Spleen (tissue), 11 donors: ENCODE measurements at regions not wholly inside any gene's neighbourhood (a gene's known extent, or its start where the extent isn't known, plus 50 kb on each side); places are given as distances from the start of the nearest gene placed in this dataset.

Experiments used
- DNase-seq: peaks from one replicate; pipeline ENCODE4 v3.0.0-alpha.2; 2020
- H3K27ac ChIP-seq, 8 donors: fragments of 200-600 bp; sonication (generic) in 7 of 8; 1 replicate in 4 of 8; 2 replicates in 4 of 8; pipeline versions ENCODE4 v1.5.0 to v1.8.0; 2016 to 2021; ENCODE audit warnings: inconsistent platforms in 4 of 8, mild to moderate bottlenecking in 4 of 8, moderate library complexity in 1 of 8
- H3K27me3 ChIP-seq, 7 donors: fragments of 200-600 bp; sonication (generic) in 6 of 7; replicated peaks in 1 of 7; 1 replicate in 4 of 7; 2 replicates in 3 of 7; pipeline versions ENCODE4 v1.5.0 to v1.8.0; 2016 to 2021; ENCODE audit warnings: inconsistent platforms in 3 of 7, mild to moderate bottlenecking in 1 of 7
- H3K36me3 ChIP-seq, 6 donors: fragments of 200-600 bp; sonication (generic) in 5 of 6; 1 replicate in 4 of 6; 2 replicates in 2 of 6; pipeline versions ENCODE4 v1.5.0 to v1.8.0; 2016 to 2021; ENCODE audit warnings: inconsistent platforms in 2 of 6
- H3K4me1 ChIP-seq, 6 donors: fragments of 200-600 bp; sonication (generic) in 5 of 6; 1 replicate in 3 of 6; 2 replicates in 3 of 6; pipeline versions ENCODE4 v1.5.0 to v1.8.0; 2016 to 2021; ENCODE audit warnings: inconsistent platforms in 3 of 6
- H3K4me3 ChIP-seq, 8 donors: fragments of 200-600 bp; sonication (generic) in 7 of 8; 1 replicate in 4 of 8; 2 replicates in 4 of 8; pipeline versions ENCODE4 v1.5.0 to v1.8.0; 2016 to 2021; ENCODE audit warnings: inconsistent platforms in 4 of 8, mild to moderate bottlenecking in 4 of 8, moderate library complexity in 2 of 8
- H3K9me3 ChIP-seq, 8 donors: fragments of 200-600 bp; sonication (generic) in 7 of 8; 1 replicate in 4 of 8; 2 replicates in 4 of 8; pipeline versions ENCODE4 v1.5.0 to v1.8.0; 2016 to 2021; ENCODE audit warnings: inconsistent platforms in 4 of 8
- POLR2A ChIP-seq, 3 donors: fragments of 450-650 bp; IDR thresholded peaks; one replicate each; pipeline ENCODE4 v1.5.1; 2017; ENCODE audit warnings: antibody characterized with exemption in 3 of 3, mild to moderate bottlenecking in 1 of 3
- POLR2AphosphoS5 ChIP-seq, 3 donors: sonication (generic); formaldehyde crosslinking; IDR thresholded peaks; one replicate each; pipeline ENCODE4 v1.5.1; 2017; ENCODE audit warnings: antibody characterized with exemption in 3 of 3
- WGBS, 5 donors: extraction: QIAGEN DNeasy Blood & Tissue Kit in 3 of 5; methylation state at CpG; one replicate each; pipeline versions ENCODE4 v1.1.5 to v1.1.7; 2013 to 2018; 5-methylcytosine and 5-hydroxymethylcytosine counted together
- intact Hi-C: fragments of 100-400 bp; cut with DNase I; formaldehyde crosslinking; loops from one replicate; pipeline ENCODE4 v1.15.0; 2023; ENCODE audit warnings: low total_unique reads
- TF ChIP-seq, protein P1 (sequence below), 11 experiments: fragments of 200-600 bp in 7 of 11; fragments of 450-650 bp in 4 of 11; sonication (generic) in 4 of 11; IDR thresholded peaks in 8 of 11; conservative IDR thresholded peaks in 3 of 11; 1 replicate in 7 of 11; 2 replicates in 4 of 11; pipeline versions ENCODE4 v1.4.0 to v1.8.0; 2016 to 2021; ENCODE audit warnings: antibody characterized with exemption in 11 of 11, inconsistent platforms in 4 of 11, mild to moderate bottlenecking in 1 of 11
- donor health status: healthy with polysubstance abuse.
- donor health status: DM: no; HTN: no; CAD: no; lungs with moderate emphysema.
- donor health status: DM: no; HTN: no; CAD: no.
- donor health status: Bipolar disorder and iron deficiency.
- donor health status: healthy.
- donor health status: DM: no; HTN: no; CAD: no.
- donor health status: DM: yes; HTN: yes; CAD: no.

DNA sequence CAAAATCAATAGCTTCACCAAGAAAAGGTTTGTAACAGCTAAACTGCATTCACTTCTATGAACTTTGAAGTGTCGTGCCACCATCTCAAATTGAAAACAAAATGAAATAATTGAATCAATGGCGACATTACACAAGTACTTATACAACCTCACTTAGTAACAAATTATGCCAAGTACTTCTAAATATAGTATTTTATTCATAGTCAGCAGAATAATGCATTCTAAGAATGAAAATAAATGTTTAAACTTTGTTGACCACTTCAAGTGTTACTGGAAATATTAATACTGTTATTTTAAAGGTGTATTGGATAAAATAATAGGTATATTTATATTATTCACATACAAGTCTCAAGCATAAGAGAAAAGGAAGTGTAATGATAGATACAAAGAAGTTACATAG, 280.1 kb upstream of the HTR1E start:
- intact Hi-C loops, result no loop called here
- no peaks in the 10 kb centered on the region for H3K4me1 ChIP-seq
- peaks cover 0 to 33% (median 4%) of the 10 kb centered on the region in 8 donors for H3K9me3 ChIP-seq
- DNase-seq, result no peak
- H3K36me3 ChIP-seq, result no peaks in the 10 kb centered on the region
- no peaks in the 10 kb centered on the region for H3K27me3 ChIP-seq
- no peak overlapping the region for H3K27ac ChIP-seq
- H3K4me3 ChIP-seq, result no peak overlapping the region
- 65 to 82% (median 73%) methylated on average over 2 of the region's 2 CpGs for WGBS, 5 donors
- TF ChIP-seq POLR2AphosphoS5 (IDR thresholded peaks at IDR 0.05), result no peak

- 20 to 38% (median 23%) methylated on average over 1 of the region's 1 CpG for WGBS, 5 donors
- DNase-seq, result no peak
- Histone ChIP-seq H3K9me3 (peaks cover 0 to 31% (median 10%) of the 10 kb centered on the region in 8 donors), H3K27me3 (no peaks in the 10 kb centered on the region), H3K27ac (no peak overlapping the region), H3K36me3 (no peaks in the 10 kb centered on the region), H3K4me3 (no peak overlapping the region), H3K4me1 (no peaks in the 10 kb centered on the region)
- TF ChIP-seq POLR2AphosphoS5 (IDR thresholded peaks at IDR 0.05), result no peak
- no peak for TF ChIP-seq POLR2A (IDR thresholded peaks at IDR 0.05)
- TF ChIP-seq, protein P1, sequence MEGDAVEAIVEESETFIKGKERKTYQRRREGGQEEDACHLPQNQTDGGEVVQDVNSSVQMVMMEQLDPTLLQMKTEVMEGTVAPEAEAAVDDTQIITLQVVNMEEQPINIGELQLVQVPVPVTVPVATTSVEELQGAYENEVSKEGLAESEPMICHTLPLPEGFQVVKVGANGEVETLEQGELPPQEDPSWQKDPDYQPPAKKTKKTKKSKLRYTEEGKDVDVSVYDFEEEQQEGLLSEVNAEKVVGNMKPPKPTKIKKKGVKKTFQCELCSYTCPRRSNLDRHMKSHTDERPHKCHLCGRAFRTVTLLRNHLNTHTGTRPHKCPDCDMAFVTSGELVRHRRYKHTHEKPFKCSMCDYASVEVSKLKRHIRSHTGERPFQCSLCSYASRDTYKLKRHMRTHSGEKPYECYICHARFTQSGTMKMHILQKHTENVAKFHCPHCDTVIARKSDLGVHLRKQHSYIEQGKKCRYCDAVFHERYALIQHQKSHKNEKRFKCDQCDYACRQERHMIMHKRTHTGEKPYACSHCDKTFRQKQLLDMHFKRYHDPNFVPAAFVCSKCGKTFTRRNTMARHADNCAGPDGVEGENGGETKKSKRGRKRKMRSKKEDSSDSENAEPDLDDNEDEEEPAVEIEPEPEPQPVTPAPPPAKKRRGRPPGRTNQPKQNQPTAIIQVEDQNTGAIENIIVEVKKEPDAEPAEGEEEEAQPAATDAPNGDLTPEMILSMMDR (IDR thresholded peaks at IDR 0.05 in 8 of 11, conservative IDR thresholded peaks at IDR 0.05 in 3 of 11), result no peak
- intact Hi-C loops, result no loop called here
These were observed 308.2 kb upstream of the HTR1E start for GRCh38 chr6:86629123-86629522.

DNA sequence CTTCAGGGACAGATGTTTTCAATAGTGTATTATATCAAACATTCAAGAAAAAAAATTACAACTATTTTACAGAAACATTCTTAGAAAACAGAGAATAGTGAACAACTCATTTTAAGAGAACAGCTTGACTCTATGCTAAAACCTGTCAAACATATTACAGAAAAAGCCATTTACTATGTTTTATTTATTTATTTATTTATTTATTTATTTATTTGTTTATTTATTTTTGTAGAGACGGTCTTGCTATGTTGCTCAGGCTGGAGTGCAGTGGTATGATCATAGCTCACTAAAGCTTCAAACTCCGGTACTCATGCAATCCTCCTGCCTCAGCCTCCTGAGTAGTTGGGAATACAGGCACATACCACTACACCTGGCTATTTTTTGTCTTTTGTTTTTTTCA, 317.9 kb upstream of the HTR1E start:
- TF ChIP-seq, protein P1 (IDR thresholded peaks at IDR 0.05 in 8 of 11, conservative IDR thresholded peaks at IDR 0.05 in 3 of 11), result no peak
- TF ChIP-seq POLR2AphosphoS5 (IDR thresholded peaks at IDR 0.05) (no peak), POLR2A (IDR thresholded peaks at IDR 0.05) (no peak)

GRCh38 chr6:86615299-86615698, 322.0 kb upstream of the HTR1E start:
- H3K4me1 ChIP-seq, result no peaks in the 10 kb centered on the region
- intact Hi-C loops, result no loop called here
- peaks cover 0 to 28% (median 10%) of the 10 kb centered on the region in 8 donors for H3K9me3 ChIP-seq
- no peaks in the 10 kb centered on the region for H3K36me3 ChIP-seq
- no peak for TF ChIP-seq POLR2A (IDR thresholded peaks at IDR 0.05)
- no peak for TF ChIP-seq POLR2AphosphoS5 (IDR thresholded peaks at IDR 0.05)
- TF ChIP-seq, protein P1 (IDR thresholded peaks at IDR 0.05 in 8 of 11, conservative IDR thresholded peaks at IDR 0.05 in 3 of 11), result no peak
- H3K27ac ChIP-seq, result no peak overlapping the region
- no peaks in the 10 kb centered on the region for H3K27me3 ChIP-seq
- WGBS, 5 donors, result 24 to 41% (median 25%) methylated on average over 1 of the region's 1 CpG
- DNase-seq, result no peak
- H3K4me3 ChIP-seq, result no peak overlapping the region

More for the DNA sequence above, 317.9 kb upstream of the HTR1E start:
- no peak overlapping the region for H3K27ac ChIP-seq
- no peak for DNase-seq
- H3K4me3 ChIP-seq, result no peak overlapping the region
- peaks cover 0 to 48% (median 34%) of the 10 kb centered on the region in 8 donors for H3K9me3 ChIP-seq
- no peaks in the 10 kb centered on the region for H3K36me3 ChIP-seq
- 84 to 97% (median 87%) methylated on average over 2 of the region's 2 CpGs for WGBS, 5 donors
- H3K4me1 ChIP-seq, result no peaks in the 10 kb centered on the region
- no peaks in the 10 kb centered on the region for H3K27me3 ChIP-seq
- intact Hi-C loops, result no loop called here
